ENCODE measurements at regions not wholly inside any gene's neighbourhood (a gene's known extent, or its start where the extent isn't known, plus 50 kb on each side); places are given as distances from the start of the nearest gene placed in this dataset.

- H3K36me3 ChIP-seq (ENCODE audit: insufficient read depth): no peaks in the 10 kb centered on the region
- no peaks in the 10 kb centered on the region for H3K4me1 ChIP-seq (ENCODE audit: low read depth, poor library complexity, severe bottlenecking)
- H4K20me1 ChIP-seq (ENCODE audit: insufficient read depth): no peaks in the 10 kb centered on the region
- H3K79me2 ChIP-seq (ENCODE audit: insufficient read depth, low read depth): no peaks in the 10 kb centered on the region
- H3K27me3 ChIP-seq (ENCODE audit: insufficient read depth, low read depth): no peaks in the 10 kb centered on the region
- H3K4me3 ChIP-seq (IDR thresholded peaks at IDR 0.05; ENCODE audit: insufficient read depth, low read depth, low read length): no peak overlapping the region
- no peak overlapping the region for H3K27ac ChIP-seq
- no peak overlapping the region for H2AFZ ChIP-seq (ENCODE audit: low read depth)
- no peak for TF ChIP-seq CTCF (conservative IDR thresholded peaks at IDR 0.05; ENCODE audit: low read depth, low read length)
- H3K4me2 ChIP-seq: no peak overlapping the region
- H3K9ac ChIP-seq: no peak overlapping the region
Observed at GRCh38 chr4:148923881-148924280, 481.7 kb upstream of the NR3C2 start.

- Histone ChIP-seq H3K27me3 (ENCODE audit: insufficient read depth, low read depth) (no peaks in the 10 kb centered on the region), H3K79me2 (ENCODE audit: insufficient read depth, low read depth) (no peaks in the 10 kb centered on the region), H3K9ac (no peak overlapping the region), H3K36me3 (ENCODE audit: insufficient read depth) (no peaks in the 10 kb centered on the region), H2AFZ (ENCODE audit: low read depth) (no peak overlapping the region), H3K27ac (no peak overlapping the region), H3K4me3 (IDR thresholded peaks at IDR 0.05; ENCODE audit: insufficient read depth, low read depth, low read length) (no peak overlapping the region), H3K4me1 (ENCODE audit: low read depth, poor library complexity, severe bottlenecking) (no peaks in the 10 kb centered on the region), H4K20me1 (ENCODE audit: insufficient read depth) (no peaks in the 10 kb centered on the region), H3K4me2 (no peak overlapping the region)
- TF ChIP-seq CTCF (conservative IDR thresholded peaks at IDR 0.05; ENCODE audit: low read depth, low read length): no peak
Observed at GRCh38 chr4:148922497-148922896, 480.3 kb upstream of the NR3C2 start.

GRCh38 chr4:148914734-148915133 is 472.5 kb upstream of the NR3C2 start:
- Histone ChIP-seq H3K27ac (no peak overlapping the region), H2AFZ (ENCODE audit: low read depth) (no peak overlapping the region), H3K4me3 (IDR thresholded peaks at IDR 0.05; ENCODE audit: insufficient read depth, low read depth, low read length) (no peak overlapping the region), H3K9ac (no peak overlapping the region), H3K4me1 (ENCODE audit: low read depth, poor library complexity, severe bottlenecking) (no peaks in the 10 kb centered on the region), H3K4me2 (no peak overlapping the region), H4K20me1 (ENCODE audit: insufficient read depth) (no peaks in the 10 kb centered on the region), H3K36me3 (ENCODE audit: insufficient read depth) (no peaks in the 10 kb centered on the region), H3K79me2 (ENCODE audit: insufficient read depth, low read depth) (no peaks in the 10 kb centered on the region), H3K27me3 (ENCODE audit: insufficient read depth, low read depth) (no peaks in the 10 kb centered on the region)
- TF ChIP-seq CTCF (conservative IDR thresholded peaks at IDR 0.05; ENCODE audit: low read depth, low read length): no peak

- Histone ChIP-seq H3K27me3 (ENCODE audit: insufficient read depth, low read depth) (no peaks in the 10 kb centered on the region), H3K27ac (no peak overlapping the region), H3K4me3 (IDR thresholded peaks at IDR 0.05; ENCODE audit: insufficient read depth, low read depth, low read length) (no peak overlapping the region), H3K36me3 (ENCODE audit: insufficient read depth) (no peaks in the 10 kb centered on the region), H3K9ac (no peak overlapping the region), H4K20me1 (ENCODE audit: insufficient read depth) (no peaks in the 10 kb centered on the region), H2AFZ (ENCODE audit: low read depth) (no peak overlapping the region), H3K4me2 (no peak overlapping the region), H3K79me2 (ENCODE audit: insufficient read depth, low read depth) (no peaks in the 10 kb centered on the region), H3K4me1 (ENCODE audit: low read depth, poor library complexity, severe bottlenecking) (no peaks in the 10 kb centered on the region)
- TF ChIP-seq CTCF (conservative IDR thresholded peaks at IDR 0.05; ENCODE audit: low read depth, low read length): no peak
Observed at GRCh38 chr4:148914301-148914700, 472.1 kb upstream of the NR3C2 start.

GRCh38 chr4:148903388-148903787 is 461.2 kb upstream of the NR3C2 start:
- Histone ChIP-seq H3K4me2 (no peak overlapping the region), H2AFZ (ENCODE audit: low read depth) (no peak overlapping the region), H3K4me1 (ENCODE audit: low read depth, poor library complexity, severe bottlenecking) (no peaks in the 10 kb centered on the region), H3K79me2 (ENCODE audit: insufficient read depth, low read depth) (no peaks in the 10 kb centered on the region), H3K36me3 (ENCODE audit: insufficient read depth) (no peaks in the 10 kb centered on the region), H3K27ac (no peak overlapping the region), H3K4me3 (IDR thresholded peaks at IDR 0.05; ENCODE audit: insufficient read depth, low read depth, low read length) (no peak overlapping the region), H3K27me3 (ENCODE audit: insufficient read depth, low read depth) (no peaks in the 10 kb centered on the region), H4K20me1 (ENCODE audit: insufficient read depth) (no peaks in the 10 kb centered on the region), H3K9ac (no peak overlapping the region)
- no peak for TF ChIP-seq CTCF (conservative IDR thresholded peaks at IDR 0.05; ENCODE audit: low read depth, low read length)
